Cardiac muscle cell (in vitro differentiated cells and primary cell): ENCODE measurements at regions not wholly inside any gene's neighbourhood (a gene's known extent, or its start where the extent isn't known, plus 50 kb on each side); places are given as distances from the start of the nearest gene placed in this dataset.

Source experiments
- DNase-seq, 2 donors: peaks; one replicate each; pipeline versions ENCODE4 v3.0.0 to v3.0.0-alpha.2; 2010 to 2017; ENCODE audit warnings: low read depth in 1 of 2, low spot score in 1 of 2
- H3K27ac ChIP-seq: fragments of 200-600 bp; sonication (generic); 2 replicates; pipeline ENCODE4 v1.5.1; 2016
- H3K27me3 ChIP-seq: fragments of 200-600 bp; sonication (generic); 2 replicates; pipeline ENCODE4 v1.6.0; 2016; ENCODE audit warnings: control low read depth
- H3K36me3 ChIP-seq: fragments of 200-600 bp; sonication (generic); 2 replicates; pipeline ENCODE4 v1.5.1; 2016; ENCODE audit warnings: control low read depth
- H3K4me1 ChIP-seq: fragments of 200-600 bp; sonication (generic); 2 replicates; pipeline ENCODE4 v1.8.1; 2017; ENCODE audit warnings: low read depth, mild to moderate bottlenecking, mixed run types
- H3K4me3 ChIP-seq: fragments of 200-600 bp; sonication (generic); 2 replicates; pipeline ENCODE4 v1.5.1; 2016; ENCODE audit warnings: mild to moderate bottlenecking
- H3K9me3 ChIP-seq: fragments of 200-600 bp; sonication (generic); 2 replicates; pipeline ENCODE4 v1.5.1; 2017; ENCODE audit warnings: low read depth, mild to moderate bottlenecking, control low read depth
- CTCF ChIP-seq: IDR thresholded peaks from 2 replicates; pipeline ENCODE4 v1.5.1; 2012; ENCODE audit warnings: low read depth, mild to moderate bottlenecking, low read length

DNA sequence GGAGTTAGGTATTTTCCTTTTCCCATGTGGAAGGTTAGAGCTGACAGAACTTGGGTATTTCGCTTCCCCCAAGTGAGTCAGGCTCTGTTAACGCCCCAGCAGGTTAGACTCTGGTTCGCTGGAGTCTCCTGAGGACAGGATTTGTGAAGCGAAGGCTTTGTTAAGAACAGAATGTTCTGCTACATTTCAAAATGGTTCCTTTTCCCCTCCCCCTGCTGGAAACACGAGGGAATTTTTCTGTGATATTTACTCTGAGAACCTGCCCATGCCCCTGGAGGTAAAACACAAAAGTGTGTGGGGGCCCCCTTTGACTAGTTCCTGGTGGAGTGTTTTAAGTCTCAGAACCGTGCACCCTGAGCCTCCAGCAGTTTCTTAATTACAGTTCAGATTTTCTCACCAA, 731.4 kb upstream of the CITED2 start:
- Histone ChIP-seq H3K4me1 (peaks cover 22% of the 10 kb centered on the region), H3K4me3 (no peak overlapping the region), H3K27ac (no peak overlapping the region), H3K36me3 (no peaks in the 10 kb centered on the region), H3K9me3 (no peaks in the 10 kb centered on the region), H3K27me3 (no peaks in the 10 kb centered on the region)
- DNase-seq = peak; percentile 21 to 36
- peak; percentile 32 for TF ChIP-seq CTCF

- H3K27me3 ChIP-seq = no peaks in the 10 kb centered on the region
- H3K9me3 ChIP-seq = no peaks in the 10 kb centered on the region
- no peak for TF ChIP-seq CTCF
- H3K4me3 ChIP-seq = no peak overlapping the region
- H3K27ac ChIP-seq = no peak overlapping the region
- H3K4me1 ChIP-seq = peaks cover 23% of the 10 kb centered on the region
- no peak for DNase-seq
- no peaks in the 10 kb centered on the region for H3K36me3 ChIP-seq
These were observed 730.8 kb upstream of the CITED2 start for GRCh38 chr6:140105241-140105640.

GRCh38 chr6:140101818-140102217, 727.4 kb upstream of the CITED2 start:
- Histone ChIP-seq H3K9me3 (no peaks in the 10 kb centered on the region), H3K36me3 (no peaks in the 10 kb centered on the region), H3K4me3 (no peak overlapping the region), H3K4me1 (peaks cover 19% of the 10 kb centered on the region), H3K27ac (peak overlapping the region; percentile 7), H3K27me3 (no peaks in the 10 kb centered on the region)
- DNase-seq = no peak
- no peak for TF ChIP-seq CTCF

GRCh38 chr6:140101367-140101766, 726.9 kb upstream of the CITED2 start:
- Histone ChIP-seq H3K27ac (peak overlapping the region; percentile 7), H3K4me3 (no peak overlapping the region), H3K4me1 (peaks cover 19% of the 10 kb centered on the region), H3K36me3 (no peaks in the 10 kb centered on the region), H3K27me3 (no peaks in the 10 kb centered on the region), H3K9me3 (no peaks in the 10 kb centered on the region)
- DNase-seq = no peak
- TF ChIP-seq CTCF = no peak

DNA sequence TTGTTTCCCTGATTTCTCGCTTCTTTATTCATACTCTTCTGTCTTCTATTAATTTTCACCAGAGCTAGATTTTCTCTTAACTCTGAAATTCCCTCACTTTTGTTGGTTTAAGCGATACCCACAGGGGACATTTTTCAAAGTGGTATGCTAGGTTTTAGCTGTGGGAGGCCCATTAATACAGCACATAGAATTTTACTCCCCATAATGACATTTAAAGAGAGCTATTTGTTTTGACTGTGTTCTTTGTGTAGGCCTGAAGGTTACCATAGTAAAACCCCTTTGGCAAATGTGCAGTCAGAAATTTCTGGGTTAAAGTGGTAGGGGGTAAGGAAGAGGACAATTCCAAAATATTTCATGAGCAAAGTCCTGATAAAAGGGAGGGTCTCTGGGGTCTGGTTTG, 721.1 kb upstream of the CITED2 start:
- no peak for TF ChIP-seq CTCF
- Histone ChIP-seq H3K9me3 (no peaks in the 10 kb centered on the region), H3K36me3 (no peaks in the 10 kb centered on the region), H3K4me1 (no peaks in the 10 kb centered on the region), H3K27ac (no peak overlapping the region), H3K4me3 (no peak overlapping the region), H3K27me3 (no peaks in the 10 kb centered on the region)
- no peak for DNase-seq

DNA sequence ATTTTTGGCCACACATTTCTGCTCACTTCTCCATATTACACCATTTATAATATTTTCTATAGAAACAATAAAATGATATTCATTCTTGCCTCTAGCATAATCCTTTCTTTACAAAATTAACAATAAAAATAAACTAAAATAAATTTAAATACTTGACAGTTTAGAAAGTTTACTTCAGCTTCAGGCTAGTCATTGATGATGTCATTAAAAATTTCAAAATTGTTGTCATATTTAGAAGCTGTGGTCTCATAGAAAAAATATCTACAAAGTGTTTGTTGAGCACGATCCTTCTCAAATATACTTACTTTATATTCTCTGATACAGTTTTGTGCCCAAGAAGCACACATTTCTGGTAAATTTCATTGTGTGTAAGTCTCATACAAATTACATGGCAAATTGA, 717.4 kb upstream of the CITED2 start:
- Histone ChIP-seq H3K27ac (no peak overlapping the region), H3K9me3 (no peaks in the 10 kb centered on the region), H3K36me3 (no peaks in the 10 kb centered on the region), H3K27me3 (no peaks in the 10 kb centered on the region), H3K4me1 (no peaks in the 10 kb centered on the region), H3K4me3 (no peak overlapping the region)
- no peak for DNase-seq
- no peak for TF ChIP-seq CTCF
